Uterus (tissue), 2 donors: ENCODE measurements at regions not wholly inside any gene's neighbourhood (a gene's known extent, or its start where the extent isn't known, plus 50 kb on each side); places are given as distances from the start of the nearest gene placed in this dataset.

Source experiments
- CTCF ChIP-seq, 4 experiments: fragments of 200-600 bp in 2 of 4; fragments of 450-650 bp in 2 of 4; sonication (generic) in 2 of 4; IDR thresholded peaks; one replicate each; pipeline ENCODE4 v1.5.1; 2016 to 2019; ENCODE audit warnings: antibody characterized with exemption in 4 of 4, mild to moderate bottlenecking in 2 of 4, moderate library complexity in 1 of 4
- POLR2A ChIP-seq, 2 donors: fragments of 450-650 bp; IDR thresholded peaks; one replicate each; pipeline ENCODE4 v1.6.1; 2016; ENCODE audit warnings: antibody characterized with exemption in 2 of 2, mild to moderate bottlenecking in 1 of 2, moderate library complexity in 1 of 2

GRCh38 chr4:159512348-159512747, 409.5 kb downstream of the RAPGEF2 start:
- TF ChIP-seq CTCF (IDR thresholded peaks at IDR 0.05) (no peak), POLR2A (IDR thresholded peaks at IDR 0.05) (no peak)
